ENCODE measurements at regions not wholly inside any gene's neighbourhood (a gene's known extent, or its start where the extent isn't known, plus 50 kb on each side); places are given as distances from the start of the nearest gene placed in this dataset.

DNA sequence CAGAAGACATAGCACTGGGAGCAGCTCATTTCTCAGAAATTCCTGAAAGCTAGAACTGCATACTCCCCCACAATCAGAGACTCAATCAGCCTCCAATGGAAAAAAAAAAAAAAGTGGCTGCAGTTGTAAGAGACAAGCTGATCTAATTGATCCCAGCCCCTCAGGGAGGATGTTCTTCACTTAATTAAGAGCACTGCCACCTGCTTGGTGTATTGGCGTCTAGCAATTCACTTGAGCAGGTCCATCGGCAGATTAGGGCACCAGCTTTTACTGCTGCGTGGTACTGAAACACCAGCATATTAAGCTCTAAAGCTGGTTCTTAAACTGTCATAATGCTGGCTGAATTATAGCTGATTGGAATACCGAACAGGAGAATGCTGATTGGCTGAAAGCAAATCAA, 1890.1 kb upstream of the WWC1 start:
- ATAC-seq (ENCODE audit: low FRiP score) = no peak
- no peaks in the 10 kb centered on the region for H3K36me3 ChIP-seq (ENCODE audit: control insufficient read depth in 1 of 2, insufficient read depth in 2 of 2, low read length in 1 of 2)
- no peaks in the 10 kb centered on the region for H3K9me3 ChIP-seq (ENCODE audit: control insufficient read depth, low read length)
- intact Hi-C loops (cut with DNase I) = no loop called here
- H3K27me3 ChIP-seq (ENCODE audit: control insufficient read depth in 1 of 2, insufficient read depth in 2 of 2, low read length in 1 of 2) = no peaks in the 10 kb centered on the region
- H3K4me1 ChIP-seq (ENCODE audit: control insufficient read depth in 1 of 2, insufficient read depth in 2 of 2, low read length in 2 of 2) = no peaks in the 10 kb centered on the region
- no peak overlapping the region for H3K27ac ChIP-seq (ENCODE audit: low read depth in 1 of 2, low read length in 2 of 2)
- no peak for DNase-seq
- 79 to 89% methylated on average over 4 of the region's 4 CpGs for WGBS, 2 donors
- H3K4me3 ChIP-seq (ENCODE audit: low read length in 2 of 2) = no peak overlapping the region

DNA sequence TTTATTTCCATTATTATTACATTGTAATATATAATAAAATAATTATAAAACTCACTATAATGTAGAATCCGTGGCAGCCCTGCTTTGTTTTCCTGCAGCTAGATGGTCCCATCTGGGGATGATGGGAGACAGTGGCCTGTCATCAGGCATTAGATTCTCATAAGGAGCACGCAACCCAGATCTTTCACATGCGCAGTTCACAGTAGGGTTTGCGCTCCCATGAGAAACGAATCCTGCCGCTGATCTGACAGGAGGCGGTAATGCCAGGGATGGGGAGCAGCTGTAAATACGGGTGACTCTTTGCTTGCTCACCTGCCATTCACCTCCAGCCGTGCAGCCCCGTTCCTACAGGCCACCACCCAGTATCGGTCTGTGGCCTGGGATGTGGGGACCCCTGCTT, 1879.3 kb upstream of the WWC1 start:
- no peaks in the 10 kb centered on the region for H3K4me1 ChIP-seq (ENCODE audit: control insufficient read depth in 1 of 2, insufficient read depth in 2 of 2, low read length in 2 of 2)
- no peaks in the 10 kb centered on the region for H3K36me3 ChIP-seq (ENCODE audit: control insufficient read depth in 1 of 2, insufficient read depth in 2 of 2, low read length in 1 of 2)
- no peak overlapping the region for H3K27ac ChIP-seq (ENCODE audit: low read depth in 1 of 2, low read length in 2 of 2)
- H3K4me3 ChIP-seq (ENCODE audit: low read length in 2 of 2) = no peak overlapping the region
- intact Hi-C loops (cut with DNase I) = no loop called here
- no peak for DNase-seq
- 85 to 87% methylated on average over 11 of the region's 11 CpGs for WGBS, 2 donors
- ATAC-seq (ENCODE audit: low FRiP score) = no peak
- H3K9me3 ChIP-seq (ENCODE audit: control insufficient read depth, low read length) = no peaks in the 10 kb centered on the region
- H3K27me3 ChIP-seq (ENCODE audit: control insufficient read depth in 1 of 2, insufficient read depth in 2 of 2, low read length in 1 of 2) = no peaks in the 10 kb centered on the region

DNA sequence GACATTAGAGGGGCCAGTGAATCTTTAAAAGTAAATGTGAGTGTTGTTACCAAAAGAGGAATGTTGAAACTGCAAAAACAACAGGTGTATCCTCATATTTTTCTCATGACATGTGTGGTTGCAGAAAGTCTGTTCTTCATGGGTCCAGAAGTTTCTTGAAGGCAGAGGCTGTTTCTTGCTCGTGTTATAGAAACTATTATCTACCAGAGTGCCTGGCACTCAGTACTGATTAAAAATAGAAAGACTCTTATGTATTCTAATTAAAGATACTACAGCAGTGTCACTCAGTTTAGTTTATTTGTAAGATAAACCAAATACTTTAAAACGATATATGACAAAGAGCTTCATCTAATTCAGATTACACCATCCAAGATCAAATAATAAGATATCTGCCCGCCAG, 1864.2 kb upstream of the WWC1 start:
- ATAC-seq (ENCODE audit: low FRiP score) = no peak
- H3K4me3 ChIP-seq (ENCODE audit: low read length in 2 of 2) = no peak overlapping the region
- no peaks in the 10 kb centered on the region for H3K36me3 ChIP-seq (ENCODE audit: control insufficient read depth in 1 of 2, insufficient read depth in 2 of 2, low read length in 1 of 2)
- H3K27ac ChIP-seq (ENCODE audit: low read depth in 1 of 2, low read length in 2 of 2) = no peak overlapping the region
- WGBS, 2 donors = 44 to 58% methylated on average over 3 of the region's 3 CpGs
- no peaks in the 10 kb centered on the region for H3K9me3 ChIP-seq (ENCODE audit: control insufficient read depth, low read length)
- H3K27me3 ChIP-seq (ENCODE audit: control insufficient read depth in 1 of 2, insufficient read depth in 2 of 2, low read length in 1 of 2) = no peaks in the 10 kb centered on the region
- DNase-seq = no peak
- intact Hi-C loops (cut with DNase I) = no loop called here
- H3K4me1 ChIP-seq (ENCODE audit: control insufficient read depth in 1 of 2, insufficient read depth in 2 of 2, low read length in 2 of 2) = no peaks in the 10 kb centered on the region

DNA sequence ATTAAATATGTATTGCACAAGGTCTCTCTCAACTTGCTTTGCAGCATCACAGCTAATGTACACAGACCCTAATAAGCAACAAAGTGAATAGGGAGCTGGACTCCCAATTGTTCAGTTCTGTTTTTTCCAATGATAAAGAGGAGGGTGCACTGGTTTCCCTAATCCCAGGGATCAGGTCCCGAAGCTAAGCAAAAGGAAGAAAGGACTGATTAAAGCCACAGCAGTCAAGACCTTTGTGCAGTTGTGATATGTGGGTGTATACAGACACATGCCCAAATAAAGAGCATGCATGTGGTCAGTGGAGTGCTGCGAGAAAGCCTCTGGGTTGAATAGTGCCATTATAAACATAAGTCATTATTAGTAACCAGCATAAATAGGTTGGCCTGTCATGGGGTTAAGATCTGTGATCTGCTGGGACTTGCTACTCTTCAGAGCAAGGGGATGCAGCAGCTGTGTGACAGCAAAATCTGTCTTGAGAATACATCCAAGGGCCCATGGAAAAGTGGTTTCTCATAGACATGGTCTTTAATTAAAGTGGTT, 1863.1 kb upstream of the WWC1 start:
- Histone ChIP-seq H3K4me1 (ENCODE audit: control insufficient read depth in 1 of 2, insufficient read depth in 2 of 2, low read length in 2 of 2) (no peaks in the 10 kb centered on the region), H3K27me3 (ENCODE audit: control insufficient read depth in 1 of 2, insufficient read depth in 2 of 2, low read length in 1 of 2) (no peaks in the 10 kb centered on the region), H3K9me3 (ENCODE audit: control insufficient read depth, low read length) (no peaks in the 10 kb centered on the region), H3K36me3 (ENCODE audit: control insufficient read depth in 1 of 2, insufficient read depth in 2 of 2, low read length in 1 of 2) (no peaks in the 10 kb centered on the region), H3K27ac (ENCODE audit: low read depth in 1 of 2, low read length in 2 of 2) (no peak overlapping the region), H3K4me3 (ENCODE audit: low read length in 2 of 2) (no peak overlapping the region)
- intact Hi-C loops (cut with DNase I) = no loop called here
- WGBS, 2 donors = 60 to 71% methylated on average over 2 of the region's 2 CpGs
- no peak for DNase-seq
- ATAC-seq (ENCODE audit: low FRiP score) = no peak

DNA sequence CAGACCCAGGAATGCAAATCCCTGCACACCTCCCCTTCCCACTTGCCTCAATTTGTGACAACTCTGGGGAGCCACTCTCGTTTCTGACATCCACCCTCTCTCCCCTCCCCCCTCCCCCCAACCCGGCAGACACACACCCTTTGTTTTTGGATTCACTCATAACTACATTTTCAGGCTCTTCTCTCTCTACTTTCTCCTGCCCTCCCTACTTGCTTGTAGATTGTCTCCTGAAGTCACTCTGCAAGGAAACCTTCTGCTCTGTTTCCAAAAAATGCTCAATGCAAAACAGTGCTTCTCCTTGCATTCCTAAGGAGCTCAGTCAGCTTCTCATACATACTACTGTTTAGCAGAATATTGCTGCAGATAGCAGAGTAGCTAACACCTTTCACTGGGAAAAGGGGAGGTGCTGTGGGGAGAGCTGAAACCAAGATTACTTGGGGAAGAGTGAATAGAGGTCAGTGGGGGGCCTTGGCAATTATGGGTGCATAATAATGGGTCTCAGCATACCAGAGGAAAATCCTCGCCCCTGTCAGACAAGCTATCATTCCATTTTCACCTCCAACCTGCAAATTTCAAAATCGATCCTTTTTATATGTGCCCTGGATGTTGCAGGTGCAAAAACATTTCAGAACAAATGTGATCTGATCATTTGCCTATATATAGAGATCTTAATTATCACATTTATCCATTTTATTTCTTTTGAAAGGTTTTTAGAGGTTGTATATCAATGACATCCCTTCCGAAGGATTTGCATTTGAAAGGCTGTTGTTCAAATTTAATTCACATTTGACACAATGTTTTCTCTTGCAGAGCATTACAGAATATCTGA, 1860.7 kb upstream of the WWC1 start:
- Histone ChIP-seq H3K27ac (ENCODE audit: low read depth in 1 of 2, low read length in 2 of 2) (no peak overlapping the region), H3K27me3 (ENCODE audit: control insufficient read depth in 1 of 2, insufficient read depth in 2 of 2, low read length in 1 of 2) (no peaks in the 10 kb centered on the region), H3K36me3 (ENCODE audit: control insufficient read depth in 1 of 2, insufficient read depth in 2 of 2, low read length in 1 of 2) (no peaks in the 10 kb centered on the region), H3K4me3 (ENCODE audit: low read length in 2 of 2) (no peak overlapping the region), H3K9me3 (ENCODE audit: control insufficient read depth, low read length) (peaks cover 1% of the 10 kb centered on the region), H3K4me1 (ENCODE audit: control insufficient read depth in 1 of 2, insufficient read depth in 2 of 2, low read length in 2 of 2) (no peaks in the 10 kb centered on the region)
- ATAC-seq (ENCODE audit: low FRiP score) = no peak
- DNase-seq = no peak
- intact Hi-C loops (cut with DNase I) = no loop called here
- 11 to 15% methylated on average over 5 of the region's 5 CpGs for WGBS, 2 donors

DNA sequence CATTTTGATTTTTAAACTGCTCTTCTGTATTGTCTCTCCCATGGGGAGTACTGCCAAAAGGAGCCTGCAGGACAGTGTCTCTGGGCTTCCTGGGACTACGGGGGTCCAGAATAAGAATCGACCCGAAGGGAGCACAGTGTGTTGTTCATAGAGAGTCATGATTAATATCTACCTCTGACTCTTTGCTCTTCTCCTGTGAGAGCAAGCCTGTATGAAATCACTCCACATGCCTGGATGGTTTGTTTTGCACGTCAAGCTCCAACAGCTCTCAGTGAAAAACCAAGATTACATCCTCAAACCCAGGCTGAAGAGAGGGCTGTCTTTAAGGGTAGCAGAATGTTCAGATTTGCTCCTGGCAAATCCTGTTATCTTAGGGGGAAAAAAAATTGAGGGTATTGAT, 1860.0 kb upstream of the WWC1 start:
- WGBS, 2 donors = 4 to 5% methylated on average over 4 of the region's 4 CpGs
- Histone ChIP-seq H3K4me3 (ENCODE audit: low read length in 2 of 2) (no peak overlapping the region), H3K27ac (ENCODE audit: low read depth in 1 of 2, low read length in 2 of 2) (no peak overlapping the region)

DNA sequence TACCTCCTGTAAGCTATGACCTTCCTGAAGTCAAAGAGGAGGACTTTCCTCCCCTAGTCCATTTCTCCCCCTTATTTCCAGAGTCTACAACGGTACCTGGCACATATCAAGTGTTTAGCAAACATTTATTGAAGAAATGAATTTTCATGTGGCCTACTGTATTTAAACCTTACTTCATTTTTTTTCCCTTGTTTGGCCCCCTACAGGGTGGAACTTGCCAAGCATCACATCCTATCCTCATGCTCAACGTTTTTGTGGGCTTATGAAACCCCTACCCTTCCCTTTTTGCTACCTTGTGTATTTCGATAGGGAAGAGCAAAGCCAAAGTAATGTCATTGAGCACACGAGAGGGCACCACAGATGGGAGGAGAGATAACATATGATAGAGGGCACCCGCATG, 1857.8 kb upstream of the WWC1 start:
- no peak overlapping the region for H3K27ac ChIP-seq (ENCODE audit: low read depth in 1 of 2, low read length in 2 of 2)
- ATAC-seq (ENCODE audit: low FRiP score) = no peak
- H3K9me3 ChIP-seq (ENCODE audit: control insufficient read depth, low read length) = peaks cover 1% of the 10 kb centered on the region
- WGBS, 2 donors = 63 to 64% methylated on average over 5 of the region's 5 CpGs
- no peaks in the 10 kb centered on the region for H3K27me3 ChIP-seq (ENCODE audit: control insufficient read depth in 1 of 2, insufficient read depth in 2 of 2, low read length in 1 of 2)
- no peaks in the 10 kb centered on the region for H3K36me3 ChIP-seq (ENCODE audit: control insufficient read depth in 1 of 2, insufficient read depth in 2 of 2, low read length in 1 of 2)
- no peak overlapping the region for H3K4me3 ChIP-seq (ENCODE audit: low read length in 2 of 2)
- no peaks in the 10 kb centered on the region for H3K4me1 ChIP-seq (ENCODE audit: control insufficient read depth in 1 of 2, insufficient read depth in 2 of 2, low read length in 2 of 2)
- intact Hi-C loops (cut with DNase I) = no loop called here
- DNase-seq = no peak

More for the DNA sequence above, 1860.0 kb upstream of the WWC1 start:
- Histone ChIP-seq H3K9me3 (ENCODE audit: control insufficient read depth, low read length) (peaks cover 1% of the 10 kb centered on the region), H3K4me1 (ENCODE audit: control insufficient read depth in 1 of 2, insufficient read depth in 2 of 2, low read length in 2 of 2) (no peaks in the 10 kb centered on the region), H3K36me3 (ENCODE audit: control insufficient read depth in 1 of 2, insufficient read depth in 2 of 2, low read length in 1 of 2) (no peaks in the 10 kb centered on the region), H3K27me3 (ENCODE audit: control insufficient read depth in 1 of 2, insufficient read depth in 2 of 2, low read length in 1 of 2) (no peaks in the 10 kb centered on the region)
- DNase-seq = no peak
- intact Hi-C loops (cut with DNase I) = no loop called here
- no peak for ATAC-seq (ENCODE audit: low FRiP score)

DNA sequence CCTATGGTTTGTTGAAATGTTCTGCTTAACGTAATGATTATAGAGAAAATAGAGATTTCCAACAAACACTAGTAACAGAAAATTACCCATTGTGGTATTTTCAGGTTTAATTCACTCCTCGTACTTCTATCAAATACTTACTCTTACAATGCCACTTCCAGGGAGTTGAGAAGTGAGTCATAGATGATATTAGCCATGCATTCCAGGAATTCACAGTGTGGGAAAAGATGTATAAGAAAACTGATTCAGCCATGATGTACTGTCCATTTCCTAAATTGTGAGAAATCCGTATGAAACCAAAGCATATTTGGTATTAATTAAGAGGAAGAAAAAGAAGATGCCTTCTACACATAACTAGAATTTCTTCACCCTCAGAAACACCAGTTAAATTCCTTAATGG, 1854.6 kb upstream of the WWC1 start:
- Histone ChIP-seq H3K36me3 (ENCODE audit: control insufficient read depth in 1 of 2, insufficient read depth in 2 of 2, low read length in 1 of 2) (no peaks in the 10 kb centered on the region), H3K27ac (ENCODE audit: low read depth in 1 of 2, low read length in 2 of 2) (no peak overlapping the region), H3K4me3 (ENCODE audit: low read length in 2 of 2) (no peak overlapping the region), H3K27me3 (ENCODE audit: control insufficient read depth in 1 of 2, insufficient read depth in 2 of 2, low read length in 1 of 2) (no peaks in the 10 kb centered on the region), H3K9me3 (ENCODE audit: control insufficient read depth, low read length) (peaks cover 1% of the 10 kb centered on the region), H3K4me1 (ENCODE audit: control insufficient read depth in 1 of 2, insufficient read depth in 2 of 2, low read length in 2 of 2) (no peaks in the 10 kb centered on the region)
- DNase-seq (no peak), ATAC-seq (ENCODE audit: low FRiP score) (no peak)
- intact Hi-C loops (cut with DNase I) = no loop called here
- 30 to 32% methylated on average over 3 of the region's 3 CpGs for WGBS, 2 donors

DNA sequence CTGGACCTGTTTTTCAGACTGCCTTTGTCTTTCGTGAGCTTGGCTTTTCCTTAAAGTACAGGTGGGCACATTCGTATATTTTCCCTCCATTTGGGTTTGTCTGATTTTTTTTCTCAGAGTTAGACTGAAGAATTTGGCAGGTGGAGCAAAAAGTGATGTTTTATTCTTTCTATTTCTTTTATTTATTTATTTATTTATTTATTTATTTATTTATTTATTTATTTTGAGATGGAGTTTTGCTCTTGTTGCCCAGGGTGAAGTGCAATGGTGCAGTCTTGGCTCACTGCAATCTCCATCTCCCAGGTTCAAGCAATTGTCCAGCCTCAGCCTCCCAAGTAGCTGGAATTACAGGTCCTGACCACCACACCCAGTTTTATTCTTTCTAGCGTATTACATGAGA, 1805.1 kb upstream of the WWC1 start:
- Histone ChIP-seq H3K4me3 (ENCODE audit: low read length in 2 of 2) (no peak overlapping the region), H3K9me3 (ENCODE audit: control insufficient read depth, low read length) (no peaks in the 10 kb centered on the region), H3K36me3 (ENCODE audit: control insufficient read depth in 1 of 2, insufficient read depth in 2 of 2, low read length in 1 of 2) (no peaks in the 10 kb centered on the region), H3K27me3 (ENCODE audit: control insufficient read depth in 1 of 2, insufficient read depth in 2 of 2, low read length in 1 of 2) (no peaks in the 10 kb centered on the region), H3K4me1 (ENCODE audit: control insufficient read depth in 1 of 2, insufficient read depth in 2 of 2, low read length in 2 of 2) (no peaks in the 10 kb centered on the region), H3K27ac (ENCODE audit: low read depth in 1 of 2, low read length in 2 of 2) (no peak overlapping the region)
- 88 to 92% methylated on average over 3 of the region's 3 CpGs for WGBS, 2 donors
- intact Hi-C loops (cut with DNase I) = no loop called here
- no peak for ATAC-seq (ENCODE audit: low FRiP score)
- DNase-seq = no peak

Measured in aorta (tissue), 5 donors.